Peyer's patch (tissue), 4 donors: ENCODE measurements at regions not wholly inside any gene's neighbourhood (a gene's known extent, or its start where the extent isn't known, plus 50 kb on each side); places are given as distances from the start of the nearest gene placed in this dataset.
"Not testable (repeated sequence)": the region's sequence is repeated elsewhere in the genome, so short reads cannot be mapped to it uniquely, and the experiment has no call there.

Experiments
- DNase-seq, 3 donors: peaks; one replicate each; pipeline ENCODE4 v3.0.0-alpha.2; 2017 to 2019
- H3K27ac ChIP-seq, 4 donors: fragments of 200-600 bp; sonication (generic); one replicate each; pipeline ENCODE4 v1.5.1; 2016 to 2019
- H3K27me3 ChIP-seq, 2 donors: fragments of 200-600 bp; sonication (generic); one replicate each; pipeline ENCODE4 v1.5.1; 2019
- H3K36me3 ChIP-seq, 3 donors: fragments of 200-600 bp; sonication (generic); one replicate each; pipeline ENCODE4 v1.5.1; 2016 to 2019
- H3K4me1 ChIP-seq, 4 donors: fragments of 200-600 bp; sonication (generic); one replicate each; pipeline ENCODE4 v1.5.1; 2016 to 2019
- H3K4me3 ChIP-seq, 4 donors: fragments of 200-600 bp; sonication (generic); 1 replicate in 3 of 4; 2 replicates in 1 of 4; pipeline ENCODE4 v1.5.1; 2016 to 2019; ENCODE audit warnings: mild to moderate bottlenecking in 1 of 4
- H3K9me3 ChIP-seq, 4 donors: fragments of 200-600 bp; sonication (generic); one replicate each; pipeline ENCODE4 v1.5.1; 2016 to 2019; ENCODE audit warnings: mild to moderate bottlenecking in 1 of 4
- CTCF ChIP-seq, 6 experiments: fragments of 450-650 bp in 4 of 6; fragments of 200-600 bp in 2 of 6; sonication (generic) in 1 of 6; IDR thresholded peaks; one replicate each; pipeline ENCODE4 v1.5.1; 2017 to 2019; ENCODE audit warnings: antibody characterized with exemption in 6 of 6, mild to moderate bottlenecking in 3 of 6, moderate library complexity in 1 of 6
- POLR2A ChIP-seq, 2 donors: fragments of 450-650 bp; IDR thresholded peaks; one replicate each; pipeline ENCODE4 v1.5.1; 2017; ENCODE audit warnings: antibody characterized with exemption in 2 of 2, mild to moderate bottlenecking in 2 of 2, moderate library complexity in 2 of 2

- no peak for DNase-seq
- Histone ChIP-seq H3K27ac (no peak overlapping the region), H3K9me3 (no peaks in the 10 kb centered on the region), H3K4me3 (no peak overlapping the region), H3K4me1 (no peaks in the 10 kb centered on the region), H3K27me3 (no peaks in the 10 kb centered on the region), H3K36me3 (no peaks in the 10 kb centered on the region)
- TF ChIP-seq CTCF (IDR thresholded peaks at IDR 0.05) (no peak), POLR2A (IDR thresholded peaks at IDR 0.05) (no peak)
Measured at GRCh38 chr4:101630319-101630986, 160.1 kb upstream of the BANK1 start.

- Histone ChIP-seq H3K27ac (no peak overlapping the region), H3K4me3 (no peak overlapping the region), H3K36me3 (no peaks in the 10 kb centered on the region), H3K27me3 (no peaks in the 10 kb centered on the region), H3K4me1 (no peaks in the 10 kb centered on the region), H3K9me3 (no peaks in the 10 kb centered on the region)
- DNase-seq: no peak
- no peak for TF ChIP-seq POLR2A (IDR thresholded peaks at IDR 0.05)
- no peak for TF ChIP-seq CTCF (IDR thresholded peaks at IDR 0.05)
Measured at GRCh38 chr4:101621120-101621519, 169.4 kb upstream of the BANK1 start.

- no peaks in the 10 kb centered on the region for H3K4me1 ChIP-seq
- TF ChIP-seq POLR2A (IDR thresholded peaks at IDR 0.05) (no peak), CTCF (IDR thresholded peaks at IDR 0.05) (no peak)
- no peak overlapping the region for H3K4me3 ChIP-seq
Measured at GRCh38 chr4:101615652-101616051, 174.9 kb upstream of the BANK1 start.

GRCh38 chr4:101606989-101607388 lies 183.5 kb upstream of the BANK1 start:
- H3K9me3 ChIP-seq, H3K4me1 ChIP-seq, H3K27ac ChIP-seq, H3K4me3 ChIP-seq, DNase-seq, H3K36me3 ChIP-seq, H3K27me3 ChIP-seq: not testable (repeated sequence)

More at GRCh38 chr4:101615652-101616051, 174.9 kb upstream of the BANK1 start:
- Histone ChIP-seq H3K9me3 (no peaks in the 10 kb centered on the region), H3K27me3 (no peaks in the 10 kb centered on the region), H3K27ac (no peak overlapping the region), H3K36me3 (no peaks in the 10 kb centered on the region)
- no peak for DNase-seq

- Histone ChIP-seq H3K27ac (no peak overlapping the region), H3K9me3 (no peaks in the 10 kb centered on the region), H3K27me3 (no peaks in the 10 kb centered on the region), H3K4me1 (no peaks in the 10 kb centered on the region), H3K4me3 (no peak overlapping the region), H3K36me3 (no peaks in the 10 kb centered on the region)
- no peak for TF ChIP-seq POLR2A (IDR thresholded peaks at IDR 0.05)
- no peak for TF ChIP-seq CTCF (IDR thresholded peaks at IDR 0.05)
- DNase-seq: no peak
Measured at GRCh38 chr4:101604976-101605375, 185.6 kb upstream of the BANK1 start.

GRCh38 chr4:101600287-101600686 lies 190.2 kb upstream of the BANK1 start:
- Histone ChIP-seq H3K27me3 (no peaks in the 10 kb centered on the region), H3K27ac (no peak overlapping the region), H3K9me3 (no peaks in the 10 kb centered on the region), H3K4me3 (no peak overlapping the region), H3K36me3 (no peaks in the 10 kb centered on the region), H3K4me1 (no peaks in the 10 kb centered on the region)
- no peak for DNase-seq
- TF ChIP-seq POLR2A (IDR thresholded peaks at IDR 0.05): no peak
- TF ChIP-seq CTCF (IDR thresholded peaks at IDR 0.05): no peak
